ENCODE measurements at regions not wholly inside any gene's neighbourhood (a gene's known extent, or its start where the extent isn't known, plus 50 kb on each side); places are given as distances from the start of the nearest gene placed in this dataset.

DNA sequence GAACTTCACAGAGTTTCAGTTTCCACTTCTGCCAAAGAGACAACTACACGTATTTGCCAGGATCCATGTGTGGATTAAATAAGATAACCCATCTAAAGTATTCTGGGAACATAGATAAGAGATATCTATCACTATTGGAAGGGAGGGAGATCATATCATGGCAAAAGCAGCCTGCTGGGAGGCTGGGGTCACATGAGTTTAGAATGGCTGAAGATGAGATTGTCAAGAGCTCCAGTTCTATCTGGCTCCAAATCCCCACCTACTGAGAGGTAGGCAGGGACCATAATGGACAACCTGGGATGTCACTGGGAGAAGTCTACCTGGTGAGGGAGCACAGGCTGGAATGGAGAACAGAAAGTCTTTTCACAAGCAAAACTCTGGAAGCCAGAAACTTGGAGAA is 192.6 kb upstream of the ST6GAL2 start:
- H3K9me3 Mint-ChIP-seq = no peaks in the 10 kb centered on the region
- no peaks in the 10 kb centered on the region for H3K4me1 Mint-ChIP-seq
- no peak overlapping the region for H3K27ac Mint-ChIP-seq
- no peaks in the 10 kb centered on the region for H3K36me3 Mint-ChIP-seq (ENCODE audit: low read depth)
- no peaks in the 10 kb centered on the region for H3K27me3 Mint-ChIP-seq
- H3K4me3 Mint-ChIP-seq = no peak overlapping the region
- no peak for ATAC-seq (replicated peaks)

DNA sequence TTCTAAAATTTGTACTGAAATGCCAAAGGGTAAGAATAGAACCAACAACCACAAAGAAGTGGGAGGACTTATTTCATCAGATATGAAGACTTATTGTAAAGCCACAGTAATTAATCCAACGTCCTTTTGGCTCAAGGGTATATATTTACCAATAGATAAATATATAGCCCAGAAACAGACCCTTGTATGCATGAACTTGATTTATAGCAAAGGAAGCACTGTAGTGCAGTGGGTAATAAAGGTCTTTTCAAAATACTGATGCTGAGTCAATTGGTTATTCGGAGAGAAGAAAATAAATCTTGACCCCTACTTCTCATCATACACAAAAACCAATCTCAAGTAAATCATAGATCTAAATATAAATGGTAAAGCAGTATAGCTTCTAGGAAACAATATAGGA is 200.5 kb upstream of the ST6GAL2 start:
- ATAC-seq (replicated peaks) = no peak
- H3K4me1 Mint-ChIP-seq = no peaks in the 10 kb centered on the region
- no peak overlapping the region for H3K27ac Mint-ChIP-seq
- H3K9me3 Mint-ChIP-seq = peaks cover 5% of the 10 kb centered on the region
- no peak overlapping the region for H3K4me3 Mint-ChIP-seq
- H3K27me3 Mint-ChIP-seq = no peaks in the 10 kb centered on the region
- no peaks in the 10 kb centered on the region for H3K36me3 Mint-ChIP-seq (ENCODE audit: low read depth)

DNA sequence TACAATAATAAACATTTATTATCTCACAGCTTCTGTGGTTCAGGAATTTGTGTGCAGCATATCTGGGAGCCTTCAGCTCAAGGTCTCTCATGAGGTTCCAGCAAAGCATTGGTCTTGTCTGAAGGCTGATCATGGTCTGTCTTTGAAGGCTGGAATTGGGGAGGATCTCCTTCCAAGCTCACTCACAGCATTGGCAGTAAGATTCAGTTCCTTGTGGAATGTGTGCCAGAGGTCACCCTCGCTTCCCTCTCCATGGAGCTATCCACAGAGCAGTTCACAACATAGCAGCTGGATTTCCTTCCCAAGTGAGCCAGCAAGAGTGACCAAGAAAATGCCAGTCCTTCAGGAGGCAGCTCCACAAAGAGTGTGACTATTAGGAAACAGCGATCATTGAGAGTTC is 202.2 kb upstream of the ST6GAL2 start:
- no peaks in the 10 kb centered on the region for H3K27me3 Mint-ChIP-seq
- no peak overlapping the region for H3K4me3 Mint-ChIP-seq
- ATAC-seq (replicated peaks) = no peak
- H3K9me3 Mint-ChIP-seq = peaks cover 5% of the 10 kb centered on the region
- H3K36me3 Mint-ChIP-seq (ENCODE audit: low read depth) = no peaks in the 10 kb centered on the region
- H3K4me1 Mint-ChIP-seq = no peaks in the 10 kb centered on the region
- no peak overlapping the region for H3K27ac Mint-ChIP-seq

DNA sequence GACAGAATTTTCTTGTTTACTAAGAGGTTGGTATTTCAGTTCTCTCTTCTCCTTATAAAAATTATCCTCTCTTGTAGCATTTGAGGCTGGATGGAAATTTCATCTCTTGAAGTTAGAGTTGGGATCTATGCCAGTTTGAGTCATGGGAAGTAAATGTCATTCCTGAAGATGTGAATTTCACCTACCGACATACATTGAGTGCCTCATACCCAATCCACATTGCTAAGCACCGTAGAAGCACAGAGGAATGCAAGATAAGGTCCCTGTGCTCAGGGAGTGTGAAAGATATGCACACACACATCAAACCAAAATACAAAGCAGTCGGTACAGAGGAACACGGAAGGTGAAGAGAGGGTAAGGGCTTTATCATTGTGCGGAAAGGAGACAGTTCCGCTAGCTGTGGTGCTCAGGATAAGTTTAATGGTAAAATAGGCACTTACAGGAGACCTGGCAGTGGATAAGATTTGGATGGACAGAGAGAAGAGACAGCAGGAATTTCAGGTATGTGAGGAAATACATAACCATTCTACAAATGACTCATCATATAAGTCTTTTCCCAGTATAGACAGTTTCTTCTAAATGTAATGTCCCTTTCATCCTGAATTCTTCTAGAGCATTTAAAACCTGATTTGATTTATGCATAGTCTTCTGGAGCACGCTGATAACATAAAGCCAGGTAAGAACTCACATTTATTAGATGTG is 205.3 kb upstream of the ST6GAL2 start:
- Mint-ChIP-seq H3K36me3 (ENCODE audit: low read depth) (no peaks in the 10 kb centered on the region), H3K27ac (no peak overlapping the region), H3K4me3 (no peak overlapping the region), H3K27me3 (no peaks in the 10 kb centered on the region), H3K9me3 (peaks cover 5% of the 10 kb centered on the region), H3K4me1 (no peaks in the 10 kb centered on the region)
- no peak for ATAC-seq (replicated peaks)

DNA sequence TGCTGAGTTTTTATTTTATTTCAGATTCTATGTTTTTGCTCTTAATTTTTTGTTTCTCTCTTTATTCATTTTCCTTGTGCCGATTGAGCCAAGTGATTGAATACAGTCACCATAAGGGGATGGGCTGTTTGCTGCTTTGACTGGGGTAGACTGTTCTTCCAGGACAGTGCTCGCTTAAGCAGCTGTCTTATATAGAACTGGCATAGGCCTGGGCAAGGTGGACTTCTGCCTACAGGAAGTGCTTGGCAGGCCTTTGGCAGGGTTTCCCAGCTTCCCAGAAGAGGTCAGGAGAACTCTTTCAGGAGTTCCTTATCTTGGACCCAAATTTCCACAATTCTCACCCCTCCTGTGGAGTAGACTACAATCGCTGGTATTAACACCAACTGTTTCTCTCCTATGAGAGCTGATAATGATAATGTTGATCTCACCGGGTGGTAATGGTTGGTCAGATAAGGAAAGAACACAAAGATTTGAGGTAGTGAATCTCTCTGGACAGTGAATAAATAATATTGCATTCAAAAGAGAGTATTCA is 207.5 kb upstream of the ST6GAL2 start:
- H3K36me3 Mint-ChIP-seq (ENCODE audit: low read depth) = no peaks in the 10 kb centered on the region
- H3K27ac Mint-ChIP-seq = no peak overlapping the region
- no peaks in the 10 kb centered on the region for H3K27me3 Mint-ChIP-seq
- no peaks in the 10 kb centered on the region for H3K4me1 Mint-ChIP-seq
- peaks cover 5% of the 10 kb centered on the region for H3K9me3 Mint-ChIP-seq
- ATAC-seq (replicated peaks) = no peak
- H3K4me3 Mint-ChIP-seq = no peak overlapping the region

DNA sequence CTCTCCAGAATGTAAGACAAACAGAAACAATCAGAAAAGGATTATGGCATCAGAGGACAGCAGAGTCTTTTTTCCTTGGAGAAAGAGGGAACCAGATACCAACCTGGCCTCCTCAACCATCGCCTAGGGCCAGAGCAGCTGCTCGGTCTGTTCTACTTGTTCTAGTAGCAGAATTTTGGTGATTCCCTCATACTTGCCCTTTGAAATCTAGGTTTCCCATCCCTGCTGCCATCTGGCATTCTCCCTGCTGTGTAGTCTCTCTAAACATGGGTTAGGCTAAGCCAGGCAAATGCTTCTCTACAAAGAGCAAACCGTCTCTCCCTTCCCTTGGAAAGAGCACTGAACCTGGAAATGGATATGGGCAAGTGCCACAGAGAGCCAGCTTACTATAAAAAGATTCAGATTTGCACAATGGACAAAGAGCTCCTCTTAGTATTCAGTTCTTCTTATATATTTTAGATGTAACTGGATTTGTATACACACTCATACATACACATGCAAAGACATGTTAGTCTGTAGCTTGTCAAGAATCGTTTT is 208.6 kb upstream of the ST6GAL2 start:
- no peak overlapping the region for H3K4me3 Mint-ChIP-seq
- no peak for ATAC-seq (replicated peaks)

DNA sequence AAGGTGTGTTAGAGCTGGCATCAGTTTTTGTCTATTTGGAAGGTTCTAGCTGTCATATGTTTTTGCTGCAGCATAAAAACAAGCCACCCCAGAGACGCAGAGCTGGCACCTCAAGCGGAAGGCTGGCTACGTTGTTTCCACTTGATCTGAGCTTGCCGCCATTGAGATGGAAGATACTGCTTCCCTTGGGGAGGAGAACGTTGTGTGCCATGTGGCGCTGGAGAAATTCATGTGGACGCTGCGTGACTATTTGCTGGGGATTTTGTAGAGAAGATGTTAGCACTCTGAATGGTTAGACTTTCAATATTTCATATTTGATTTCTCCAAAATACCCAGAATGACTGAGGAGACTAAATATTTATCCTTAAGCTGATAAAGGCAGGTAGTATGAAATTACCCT is 216.2 kb upstream of the ST6GAL2 start:
- ATAC-seq (replicated peaks) = no peak
- Mint-ChIP-seq H3K9me3 (no peaks in the 10 kb centered on the region), H3K4me3 (no peak overlapping the region), H3K27me3 (no peaks in the 10 kb centered on the region), H3K4me1 (no peaks in the 10 kb centered on the region), H3K27ac (no peak overlapping the region), H3K36me3 (ENCODE audit: low read depth) (no peaks in the 10 kb centered on the region)

More for the DNA sequence above, 208.6 kb upstream of the ST6GAL2 start:
- peaks cover 5% of the 10 kb centered on the region for H3K9me3 Mint-ChIP-seq
- no peaks in the 10 kb centered on the region for H3K27me3 Mint-ChIP-seq
- no peaks in the 10 kb centered on the region for H3K4me1 Mint-ChIP-seq
- no peaks in the 10 kb centered on the region for H3K36me3 Mint-ChIP-seq (ENCODE audit: low read depth)
- H3K27ac Mint-ChIP-seq = no peak overlapping the region

DNA sequence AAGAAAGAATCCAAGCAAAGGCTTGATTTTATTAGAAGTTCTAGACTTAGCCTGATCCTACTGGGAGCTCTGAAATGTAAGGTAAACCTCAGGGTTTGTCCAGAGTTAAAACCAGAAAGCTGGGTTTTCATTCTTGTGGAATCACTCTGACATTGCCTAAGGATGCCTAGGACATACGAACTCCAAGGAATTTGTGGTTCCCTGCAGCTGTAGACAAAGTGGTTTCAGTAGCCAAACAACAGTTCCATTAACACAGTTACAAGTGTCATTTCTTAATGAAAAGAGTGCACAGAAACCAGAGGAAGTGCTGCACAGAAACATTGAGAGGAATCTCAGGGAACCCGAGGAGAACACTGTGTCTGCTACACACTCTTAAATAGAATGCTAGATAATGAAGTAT is 221.4 kb upstream of the ST6GAL2 start:
- ATAC-seq (replicated peaks) = no peak
- H3K9me3 Mint-ChIP-seq = no peaks in the 10 kb centered on the region
- no peaks in the 10 kb centered on the region for H3K27me3 Mint-ChIP-seq
- no peaks in the 10 kb centered on the region for H3K4me1 Mint-ChIP-seq
- H3K4me3 Mint-ChIP-seq = no peak overlapping the region
- no peaks in the 10 kb centered on the region for H3K36me3 Mint-ChIP-seq (ENCODE audit: low read depth)
- H3K27ac Mint-ChIP-seq = no peak overlapping the region

DNA sequence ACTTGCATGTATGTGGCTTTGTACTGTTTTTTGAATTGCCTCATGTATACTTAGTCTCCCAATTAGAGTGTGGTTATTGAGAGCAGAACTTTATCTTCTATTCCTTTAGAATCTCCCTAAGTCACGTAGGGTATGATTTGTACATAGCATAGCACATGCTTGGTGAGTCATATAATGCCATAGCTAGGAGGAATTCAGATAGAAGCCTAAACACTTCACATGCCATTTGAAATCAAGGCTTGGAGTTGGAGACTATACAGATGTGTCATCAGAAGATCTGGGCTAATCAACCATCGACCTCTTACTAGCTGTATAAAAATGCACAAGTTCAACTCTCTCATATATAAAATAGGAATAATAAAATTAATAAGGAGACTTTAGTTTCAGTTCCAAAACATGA is 222.6 kb upstream of the ST6GAL2 start:
- ATAC-seq (replicated peaks) = no peak
- Mint-ChIP-seq H3K9me3 (no peaks in the 10 kb centered on the region), H3K36me3 (ENCODE audit: low read depth) (no peaks in the 10 kb centered on the region), H3K27ac (no peak overlapping the region), H3K27me3 (no peaks in the 10 kb centered on the region), H3K4me3 (no peak overlapping the region), H3K4me1 (no peaks in the 10 kb centered on the region)

DNA sequence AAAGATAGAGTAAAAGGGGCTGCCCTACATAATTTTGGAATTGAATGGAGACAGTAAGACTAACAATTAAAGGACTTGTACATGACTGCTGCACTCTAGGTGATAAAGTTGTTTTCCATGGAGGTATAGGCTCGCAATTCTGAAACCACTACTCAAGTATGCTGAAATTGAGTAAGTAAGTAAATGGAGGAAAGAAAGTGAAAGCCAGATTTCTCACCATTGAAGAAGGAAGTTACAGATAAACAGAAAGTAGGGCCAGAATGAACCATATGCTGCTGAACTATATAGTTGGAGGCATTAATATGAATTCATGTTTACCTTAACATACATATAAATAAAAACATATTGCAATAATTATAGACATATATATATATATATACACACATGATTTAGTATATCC is 225.7 kb upstream of the ST6GAL2 start:
- Mint-ChIP-seq H3K4me3 (no peak overlapping the region), H3K36me3 (ENCODE audit: low read depth) (no peaks in the 10 kb centered on the region), H3K27me3 (no peaks in the 10 kb centered on the region), H3K27ac (no peak overlapping the region), H3K9me3 (no peaks in the 10 kb centered on the region), H3K4me1 (no peaks in the 10 kb centered on the region)
- no peak for ATAC-seq (replicated peaks)

DNA sequence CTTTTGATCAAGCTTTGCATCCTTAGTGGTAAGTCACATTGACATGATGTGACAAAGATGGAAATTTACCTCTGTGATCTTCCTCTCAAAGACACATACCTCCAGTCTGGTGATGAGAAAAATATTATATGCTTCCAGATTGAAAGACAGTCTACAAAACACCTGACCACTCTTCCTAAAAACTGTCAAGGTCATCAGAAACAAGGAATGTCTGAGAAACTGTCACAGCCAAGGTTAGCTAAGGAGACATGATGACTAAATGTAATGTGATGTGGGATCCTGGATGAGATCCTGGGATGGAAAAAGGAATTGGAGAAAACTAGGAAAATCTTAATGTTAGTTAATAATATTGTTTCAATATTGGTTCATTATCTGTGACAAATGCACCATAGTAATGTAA is 226.6 kb upstream of the ST6GAL2 start:
- H3K27me3 Mint-ChIP-seq = no peaks in the 10 kb centered on the region
- no peak overlapping the region for H3K27ac Mint-ChIP-seq
- H3K4me3 Mint-ChIP-seq = no peak overlapping the region

DNA sequence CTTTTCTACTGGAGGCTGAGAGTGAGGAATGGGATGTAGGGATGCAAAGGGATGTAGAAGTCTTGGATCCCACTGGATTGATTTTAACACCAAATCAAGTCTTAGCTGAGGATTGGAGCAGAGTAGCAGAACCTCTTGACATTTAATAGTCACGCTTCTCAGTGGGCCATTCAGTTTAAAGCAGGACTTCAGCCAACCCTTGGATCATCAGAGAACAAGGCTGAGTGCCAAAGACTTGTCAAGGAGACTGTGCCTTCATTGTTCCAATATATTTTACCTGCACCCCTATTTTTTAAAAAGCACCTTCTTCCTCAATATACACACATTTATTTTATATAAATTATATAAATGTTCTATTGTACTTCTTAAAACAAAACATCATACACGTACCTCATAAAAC is 242.4 kb upstream of the ST6GAL2 start:
- Mint-ChIP-seq H3K36me3 (ENCODE audit: low read depth) (no peaks in the 10 kb centered on the region), H3K9me3 (no peaks in the 10 kb centered on the region), H3K4me1 (no peaks in the 10 kb centered on the region), H3K27me3 (no peaks in the 10 kb centered on the region), H3K27ac (no peak overlapping the region), H3K4me3 (no peak overlapping the region)
- ATAC-seq (replicated peaks) = no peak

More for the DNA sequence above, 226.6 kb upstream of the ST6GAL2 start:
- H3K4me1 Mint-ChIP-seq = no peaks in the 10 kb centered on the region
- ATAC-seq (replicated peaks) = no peak
- no peaks in the 10 kb centered on the region for H3K36me3 Mint-ChIP-seq (ENCODE audit: low read depth)
- no peaks in the 10 kb centered on the region for H3K9me3 Mint-ChIP-seq

DNA sequence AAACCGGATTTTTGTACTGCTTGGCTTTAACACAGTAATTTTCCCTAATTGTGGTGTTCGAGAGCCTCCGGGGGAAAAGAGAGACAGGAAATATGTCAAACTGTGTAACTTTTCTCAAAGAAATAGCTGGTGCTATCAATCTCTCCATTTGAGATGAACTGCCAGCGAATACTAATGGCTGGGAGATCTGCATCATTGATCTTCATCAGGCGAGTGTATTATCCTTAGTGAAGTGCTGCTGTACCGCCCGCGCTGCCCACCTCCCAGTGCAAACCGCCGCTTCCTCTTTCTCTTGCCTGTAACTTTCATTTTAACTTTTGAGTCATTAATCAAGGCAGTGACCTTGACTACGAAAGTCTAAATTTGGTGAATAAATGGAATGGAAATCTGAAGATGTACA is 246.1 kb upstream of the ST6GAL2 start:
- ATAC-seq (replicated peaks) = no peak

DNA sequence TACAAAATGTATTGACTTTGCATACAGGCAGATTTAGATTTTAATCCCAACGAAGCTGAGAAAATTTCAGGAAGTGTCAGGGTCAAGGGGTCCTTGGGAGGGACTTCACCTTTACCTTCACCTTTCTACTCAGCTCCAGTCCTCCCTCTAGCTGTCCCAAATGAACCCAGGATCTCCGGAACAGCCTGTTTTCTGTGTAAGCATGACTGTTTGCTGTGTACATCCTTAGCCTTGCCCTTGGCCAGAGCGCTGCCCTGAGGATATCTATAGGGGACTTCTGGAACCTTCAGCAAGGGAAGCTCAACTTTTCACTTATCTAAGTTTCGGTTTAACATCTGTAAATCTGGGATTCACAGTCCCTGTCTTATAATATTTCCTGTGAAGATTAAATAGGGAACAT is 246.8 kb upstream of the ST6GAL2 start:
- Mint-ChIP-seq H3K27me3 (no peaks in the 10 kb centered on the region), H3K9me3 (no peaks in the 10 kb centered on the region), H3K36me3 (ENCODE audit: low read depth) (no peaks in the 10 kb centered on the region), H3K27ac (no peak overlapping the region), H3K4me3 (no peak overlapping the region), H3K4me1 (no peaks in the 10 kb centered on the region)
- ATAC-seq (replicated peaks) = no peak

More for the DNA sequence above, 246.1 kb upstream of the ST6GAL2 start:
- Mint-ChIP-seq H3K36me3 (ENCODE audit: low read depth) (no peaks in the 10 kb centered on the region), H3K9me3 (no peaks in the 10 kb centered on the region), H3K27me3 (no peaks in the 10 kb centered on the region), H3K4me3 (no peak overlapping the region), H3K27ac (no peak overlapping the region), H3K4me1 (no peaks in the 10 kb centered on the region)

DNA sequence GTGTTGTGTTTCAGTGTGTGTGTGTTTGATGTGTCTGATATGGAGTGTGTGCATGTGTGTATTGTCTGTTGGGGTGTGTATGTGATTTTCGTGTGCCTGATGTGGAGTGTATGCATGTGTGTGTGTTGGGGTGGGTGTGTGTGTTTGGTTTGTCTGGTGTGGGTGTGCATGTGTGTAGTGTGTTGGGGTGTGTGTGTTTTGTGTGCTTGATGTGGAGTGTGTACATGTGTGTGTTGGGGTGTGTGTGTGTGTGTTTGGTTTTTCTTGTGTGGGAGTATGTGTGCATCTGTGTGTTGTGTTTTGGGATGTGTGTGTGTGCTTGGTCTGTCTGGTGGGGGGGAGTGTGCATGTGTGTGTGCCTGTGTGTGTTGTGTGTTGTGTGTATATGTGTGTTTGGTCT is 247.4 kb upstream of the ST6GAL2 start:
- H3K27me3 Mint-ChIP-seq = no peaks in the 10 kb centered on the region
- no peak overlapping the region for H3K27ac Mint-ChIP-seq
- H3K9me3 Mint-ChIP-seq = no peaks in the 10 kb centered on the region
- no peaks in the 10 kb centered on the region for H3K36me3 Mint-ChIP-seq (ENCODE audit: low read depth)
- no peaks in the 10 kb centered on the region for H3K4me1 Mint-ChIP-seq
- H3K4me3 Mint-ChIP-seq = no peak overlapping the region
- ATAC-seq (replicated peaks) = no peak
